GM04504 (cell line): ENCODE measurements at regions not wholly inside any gene's neighbourhood (a gene's known extent, or its start where the extent isn't known, plus 50 kb on each side); places are given as distances from the start of the nearest gene placed in this dataset.
"Not testable (repeated sequence)": the region's sequence is repeated elsewhere in the genome, so short reads cannot be mapped to it uniquely, and the experiment has no call there.

Experiments
- DNase-seq: peaks from one replicate; pipeline ENCODE4 v3.0.0-alpha.2; 2012; ENCODE audit warnings: low read depth

- no peak for DNase-seq
These were observed 205.3 kb downstream of the NAP1L3 start for GRCh38 chrX:93468075-93468474.

GRCh38 chrX:93466383-93466782 lies 207.0 kb downstream of the NAP1L3 start:
- DNase-seq: no peak

GRCh38 chrX:93461060-93461459 lies 212.3 kb downstream of the NAP1L3 start:
- no peak for DNase-seq

GRCh38 chrX:93454509-93454908 lies 218.9 kb downstream of the NAP1L3 start:
- DNase-seq: no peak

GRCh38 chrX:93434721-93435120 lies 238.7 kb downstream of the NAP1L3 start:
- DNase-seq: not testable (repeated sequence)

- DNase-seq: no peak
These were observed 244.9 kb downstream of the NAP1L3 start for GRCh38 chrX:93428497-93428896.

GRCh38 chrX:93422693-93423092 lies 250.7 kb downstream of the NAP1L3 start:
- DNase-seq: peak; percentile 1

GRCh38 chrX:93420525-93421082 lies 252.8 kb downstream of the NAP1L3 start:
- no peak for DNase-seq

- no peak for DNase-seq
These were observed 253.3 kb downstream of the NAP1L3 start for GRCh38 chrX:93420090-93420489.

- no peak for DNase-seq
These were observed 253.7 kb downstream of the NAP1L3 start for GRCh38 chrX:93419642-93420041.

- no peak for DNase-seq
These were observed 269.3 kb downstream of the NAP1L3 start for GRCh38 chrX:93404121-93404520.

- no peak for DNase-seq
These were observed 318.7 kb downstream of the NAP1L3 start for GRCh38 chrX:93354651-93355050.

GRCh38 chrX:93346309-93346708 lies 327.1 kb downstream of the NAP1L3 start:
- DNase-seq: no peak

GRCh38 chrX:93344287-93344686 lies 329.1 kb downstream of the NAP1L3 start:
- not testable (repeated sequence) for DNase-seq

GRCh38 chrX:93332329-93332728 lies 341.0 kb downstream of the NAP1L3 start:
- no peak for DNase-seq

GRCh38 chrX:93322110-93322509 lies 351.3 kb downstream of the NAP1L3 start:
- DNase-seq: no peak

- no peak for DNase-seq
These were observed 353.8 kb downstream of the NAP1L3 start for GRCh38 chrX:93319609-93320008.
